ENCODE measurements at regions not wholly inside any gene's neighbourhood (a gene's known extent, or its start where the extent isn't known, plus 50 kb on each side); places are given as distances from the start of the nearest gene placed in this dataset.

DNA sequence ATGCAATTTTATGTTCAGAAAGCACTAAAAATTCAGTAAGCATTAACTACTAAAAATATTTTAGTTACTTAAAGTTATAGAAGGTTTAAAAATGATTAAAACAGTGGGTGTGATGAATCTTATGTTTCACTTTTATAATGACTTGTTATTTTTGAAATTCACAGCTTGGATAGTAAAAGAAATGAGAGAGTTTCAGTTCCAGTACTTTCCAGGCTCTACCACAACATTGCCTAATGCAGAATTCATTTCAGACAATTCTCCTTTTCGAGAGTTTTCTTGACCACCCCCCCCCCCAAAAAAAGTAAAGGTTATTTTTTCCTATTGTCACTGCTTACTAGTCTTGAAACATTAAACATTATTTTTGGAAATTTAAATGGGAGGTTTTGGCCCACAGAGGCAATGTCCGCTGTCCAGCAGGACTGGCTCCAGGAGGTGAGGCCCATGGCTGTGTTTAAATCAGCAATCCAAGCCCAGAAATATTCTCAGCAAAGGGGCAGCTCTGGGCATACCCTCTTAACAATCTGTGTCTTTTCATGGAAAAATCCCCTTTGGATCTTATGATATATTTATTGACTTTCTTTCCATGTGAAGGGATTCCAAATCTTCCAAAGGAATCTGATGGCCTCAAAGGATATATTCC is 519.9 kb downstream of the MAFB start:
- Histone ChIP-seq H3K4me3 (ENCODE audit: low read length) (no peak overlapping the region), H3K4me2 (ENCODE audit: low read length) (no peak overlapping the region), H3K9me2 (replicated peaks; ENCODE audit: low read length) (no peaks in the 10 kb centered on the region), H3F3A (ENCODE audit: low read length, unreplicated experiment) (no peaks in the 10 kb centered on the region), H3K27me3 (ENCODE audit: low read length) (no peaks in the 10 kb centered on the region), H3K36me3 (ENCODE audit: low read depth, low read length) (no peaks in the 10 kb centered on the region), H3K27ac (ENCODE audit: low read length) (no peak overlapping the region), H3K9me3 (ENCODE audit: low read length) (peaks cover 16% of the 10 kb centered on the region; the same call in 1 of the 2 replicates), H3K79me2 (ENCODE audit: low read length) (no peaks in the 10 kb centered on the region), H3K4me1 (ENCODE audit: insufficient read depth, low read length) (no peaks in the 10 kb centered on the region), H4K20me1 (ENCODE audit: low read length) (no peaks in the 10 kb centered on the region), H3K9ac (ENCODE audit: low read length) (no peak overlapping the region), H2AFZ (ENCODE audit: low read length) (no peak overlapping the region)
- POLR2A ChIA-PET (ENCODE audit: unreplicated experiment): no interaction called here
- intact Hi-C loops (cut with micrococcal nuclease): no loop called here
- TF ChIP-seq EZH2phosphoT487 (IDR thresholded peaks at IDR 0.05; ENCODE audit: borderline replicate concordance, low read length) (no peak), EZH2 (IDR thresholded peaks at IDR 0.05; ENCODE audit: low read length, unreplicated experiment) (no peak), CTCF (conservative IDR thresholded peaks at IDR 0.05; ENCODE audit: low read depth, low read length) (no peak)
- no peak for ATAC-seq
- CTCF ChIA-PET: no interaction called here
- BruUV-seq (replicated peaks): no TSS peak
- no peak for DNase-seq

GRCh38 chr20:40161391-40161790 is 527.6 kb downstream of the MAFB start:
- Histone ChIP-seq H3K4me1 (ENCODE audit: insufficient read depth, low read length) (no peaks in the 10 kb centered on the region), H3K36me3 (ENCODE audit: low read depth, low read length) (no peaks in the 10 kb centered on the region; the same call in 1 of the 2 replicates), H3K27ac (ENCODE audit: low read length) (no peak overlapping the region), H2AFZ (ENCODE audit: low read length) (no peak overlapping the region), H3K4me3 (ENCODE audit: low read length) (no peak overlapping the region), H3K9me3 (ENCODE audit: low read length) (peaks cover 5% of the 10 kb centered on the region; the same call in 1 of the 2 replicates), H3F3A (ENCODE audit: low read length, unreplicated experiment) (no peaks in the 10 kb centered on the region), H3K27me3 (ENCODE audit: low read length) (no peaks in the 10 kb centered on the region), H3K9me2 (replicated peaks; ENCODE audit: low read length) (no peaks in the 10 kb centered on the region), H3K4me2 (ENCODE audit: low read length) (no peak overlapping the region), H3K79me2 (ENCODE audit: low read length) (no peaks in the 10 kb centered on the region), H4K20me1 (ENCODE audit: low read length) (no peaks in the 10 kb centered on the region), H3K9ac (ENCODE audit: low read length) (no peak overlapping the region)
- CTCF ChIA-PET: no interaction called here
- no TSS peak for BruUV-seq (replicated peaks)
- POLR2A ChIA-PET (ENCODE audit: unreplicated experiment): no interaction called here
- no peak for ATAC-seq
- TF ChIP-seq CTCF (conservative IDR thresholded peaks at IDR 0.05; ENCODE audit: low read depth, low read length): no peak
- no peak for TF ChIP-seq EZH2 (IDR thresholded peaks at IDR 0.05; ENCODE audit: low read length, unreplicated experiment)
- no peak for TF ChIP-seq EZH2phosphoT487 (IDR thresholded peaks at IDR 0.05; ENCODE audit: borderline replicate concordance, low read length)
- intact Hi-C loops (cut with micrococcal nuclease): no loop called here
- DNase-seq: no peak

- no peaks in the 10 kb centered on the region for H4K20me1 ChIP-seq (ENCODE audit: low read length)
- H3K9me3 ChIP-seq (ENCODE audit: low read length): peaks cover 5% of the 10 kb centered on the region; the same call in 1 of the 2 replicates
- intact Hi-C loops (cut with micrococcal nuclease): no loop called here
- POLR2A ChIA-PET (ENCODE audit: unreplicated experiment): no interaction called here
- H3K36me3 ChIP-seq (ENCODE audit: low read depth, low read length): no peaks in the 10 kb centered on the region; the same call in 1 of the 2 replicates
- H3K9ac ChIP-seq (ENCODE audit: low read length): no peak overlapping the region
- no peak overlapping the region for H3K4me3 ChIP-seq (ENCODE audit: low read length)
- no peak overlapping the region for H3K4me2 ChIP-seq (ENCODE audit: low read length)
- H3K27me3 ChIP-seq (ENCODE audit: low read length): no peaks in the 10 kb centered on the region
- DNase-seq (peak; percentile 33), ATAC-seq (peak; percentile 45; the same call in 1 of the 2 replicates)
- H3K4me1 ChIP-seq (ENCODE audit: insufficient read depth, low read length): no peaks in the 10 kb centered on the region
- H3F3A ChIP-seq (ENCODE audit: low read length, unreplicated experiment): no peaks in the 10 kb centered on the region
- no peak overlapping the region for H3K27ac ChIP-seq (ENCODE audit: low read length)
- no peaks in the 10 kb centered on the region for H3K9me2 ChIP-seq (replicated peaks; ENCODE audit: low read length)
- no peaks in the 10 kb centered on the region for H3K79me2 ChIP-seq (ENCODE audit: low read length)
- BruUV-seq (replicated peaks): no TSS peak
- no peak overlapping the region for H2AFZ ChIP-seq (ENCODE audit: low read length)
- TF ChIP-seq EZH2phosphoT487 (IDR thresholded peaks at IDR 0.05; ENCODE audit: borderline replicate concordance, low read length): no peak
- peak; percentile 55 for TF ChIP-seq CTCF (conservative IDR thresholded peaks at IDR 0.05; ENCODE audit: low read depth, low read length)
- no peak for TF ChIP-seq EZH2 (IDR thresholded peaks at IDR 0.05; ENCODE audit: low read length, unreplicated experiment)
- CTCF ChIA-PET: no interaction called here
Observed at GRCh38 chr20:40160097-40160550, 528.9 kb downstream of the MAFB start.
